ENCODE measurements at regions not wholly inside any gene's neighbourhood (a gene's known extent, or its start where the extent isn't known, plus 50 kb on each side); places are given as distances from the start of the nearest gene placed in this dataset.
"Not testable (repeated sequence)": the region's sequence is repeated elsewhere in the genome, so short reads cannot be mapped to it uniquely, and the experiment has no call there.

GRCh38 chr12:46711756-46712155 is 114.0 kb downstream of the SLC38A4 start:
- DNase-seq (ENCODE audit: low read depth), result peak; percentile 15

- no peak for DNase-seq (ENCODE audit: low read depth)
Measured at GRCh38 chr12:46710125-46710743, 115.6 kb downstream of the SLC38A4 start.

- peak; percentile 76 for DNase-seq (ENCODE audit: low read depth)
Measured at GRCh38 chr12:46702581-46703344, 123.0 kb downstream of the SLC38A4 start.

GRCh38 chr12:46701356-46701755 is 124.4 kb downstream of the SLC38A4 start:
- no peak for DNase-seq (ENCODE audit: low read depth)

GRCh38 chr12:46699986-46700385 is 125.8 kb downstream of the SLC38A4 start:
- peak; percentile 88 for DNase-seq (ENCODE audit: low read depth)

- no peak for DNase-seq (ENCODE audit: low read depth)
Measured at GRCh38 chr12:46698003-46698402, 127.8 kb downstream of the SLC38A4 start.

GRCh38 chr12:46693518-46693917 is 132.3 kb downstream of the SLC38A4 start:
- DNase-seq (ENCODE audit: low read depth), result no peak

- no peak for DNase-seq (ENCODE audit: low read depth)
Measured at GRCh38 chr12:46693034-46693433, 132.8 kb downstream of the SLC38A4 start.

GRCh38 chr12:46692606-46693005 is 133.2 kb downstream of the SLC38A4 start:
- no peak for DNase-seq (ENCODE audit: low read depth)

- DNase-seq (ENCODE audit: low read depth), result no peak
Measured at GRCh38 chr12:46686267-46686942, 139.4 kb downstream of the SLC38A4 start.

- DNase-seq (ENCODE audit: low read depth), result not testable (repeated sequence)
Measured at GRCh38 chr12:46684243-46684642, 141.6 kb downstream of the SLC38A4 start.

GRCh38 chr12:46682148-46682547 is 143.6 kb downstream of the SLC38A4 start:
- no peak for DNase-seq (ENCODE audit: low read depth)

GRCh38 chr12:46680506-46680905 is 145.3 kb downstream of the SLC38A4 start:
- DNase-seq (ENCODE audit: low read depth), result no peak

GRCh38 chr12:46679754-46680153 is 146.0 kb downstream of the SLC38A4 start:
- DNase-seq (ENCODE audit: low read depth), result no peak

- DNase-seq (ENCODE audit: low read depth), result peak; percentile 47
Measured at GRCh38 chr12:46678426-46678825, 147.4 kb downstream of the SLC38A4 start.

- DNase-seq (ENCODE audit: low read depth), result peak; percentile 60
Measured at GRCh38 chr12:46677749-46678148, 148.0 kb downstream of the SLC38A4 start.

- DNase-seq (ENCODE audit: low read depth), result no peak
Measured at GRCh38 chr12:46676797-46677520, 148.8 kb downstream of the SLC38A4 start.

- no peak for DNase-seq (ENCODE audit: low read depth)
Measured at GRCh38 chr12:46676396-46676795, 149.4 kb downstream of the SLC38A4 start.

- peak; percentile 36 for DNase-seq (ENCODE audit: low read depth)
Measured at GRCh38 chr12:46675736-46676135, 150.1 kb downstream of the SLC38A4 start.

GRCh38 chr12:46674800-46675199 is 151.0 kb downstream of the SLC38A4 start:
- peak; percentile 23 for DNase-seq (ENCODE audit: low read depth)

GRCh38 chr12:46674129-46674528 is 151.7 kb downstream of the SLC38A4 start:
- no peak for DNase-seq (ENCODE audit: low read depth)

GRCh38 chr12:46671102-46671501 is 154.7 kb downstream of the SLC38A4 start:
- DNase-seq (ENCODE audit: low read depth), result no peak
